ENCODE measurements at regions not wholly inside any gene's neighbourhood (a gene's known extent, or its start where the extent isn't known, plus 50 kb on each side); places are given as distances from the start of the nearest gene placed in this dataset.

DNA sequence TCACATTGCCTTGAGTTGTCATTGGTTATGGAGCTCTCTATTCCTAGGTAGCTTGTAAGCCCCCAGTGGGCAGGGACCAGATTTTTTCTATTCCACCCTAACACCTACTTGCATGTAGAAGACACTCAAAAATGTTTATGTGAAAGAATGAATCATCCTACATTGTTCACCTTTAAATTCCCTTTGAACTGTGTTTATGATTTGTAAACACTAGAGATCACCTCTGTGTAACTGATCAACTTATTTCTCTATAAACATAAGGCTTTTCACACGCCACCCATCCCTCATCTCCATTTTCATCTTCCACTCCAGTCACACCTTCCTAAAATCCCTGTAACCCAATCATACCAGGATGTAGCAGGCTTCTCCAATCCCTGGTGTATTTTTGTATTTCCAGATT lies 142.6 kb upstream of the LEF1 start:
- in situ Hi-C loops (cut with HindIII; ENCODE audit: extremely low pct_ligation_motif_present, low pct_unique_long_range_greater_than_20kb): no loop called here
- DNase-seq (ENCODE audit: low spot score): no peak

More for the DNA sequence above, 142.6 kb upstream of the LEF1 start:
- no peak overlapping the region for H3K27ac ChIP-seq (ENCODE audit: extremely low read length, insufficient read depth, low read length)
- TF ChIP-seq ZNF547 (CRISPR knock-in tag; IDR thresholded peaks at IDR 0.05) (no peak), HMG20B (CRISPR knock-in tag; conservative IDR thresholded peaks at IDR 0.05) (no peak), MED1 (CRISPR knock-in tag; IDR thresholded peaks at IDR 0.05) (no peak), HDAC2 (CRISPR knock-in tag; IDR thresholded peaks at IDR 0.05) (no peak), CREB1 (IDR thresholded peaks at IDR 0.05) (no peak), CREB1 (CRISPR knock-in tag; IDR thresholded peaks at IDR 0.05) (no peak), GTF2F1 (IDR thresholded peaks at IDR 0.05; ENCODE audit: low read length) (no peak), ZNF12 (CRISPR knock-in tag; IDR thresholded peaks at IDR 0.05) (no peak), ZMYM4 (CRISPR knock-in tag; IDR thresholded peaks at IDR 0.05) (no peak), MIXL1 (CRISPR knock-in tag; IDR thresholded peaks at IDR 0.05) (no peak), ZNF652 (CRISPR knock-in tag; IDR thresholded peaks at IDR 0.05; ENCODE audit: borderline replicate concordance, low read depth) (no peak), SYNCRIP (IDR thresholded peaks at IDR 0.05; ENCODE audit: insufficient read depth, low read depth, low read length) (no peak), ATM (IDR thresholded peaks at IDR 0.05; ENCODE audit: borderline replicate concordance) (no peak)
- TF ChIP-seq, protein P1, sequence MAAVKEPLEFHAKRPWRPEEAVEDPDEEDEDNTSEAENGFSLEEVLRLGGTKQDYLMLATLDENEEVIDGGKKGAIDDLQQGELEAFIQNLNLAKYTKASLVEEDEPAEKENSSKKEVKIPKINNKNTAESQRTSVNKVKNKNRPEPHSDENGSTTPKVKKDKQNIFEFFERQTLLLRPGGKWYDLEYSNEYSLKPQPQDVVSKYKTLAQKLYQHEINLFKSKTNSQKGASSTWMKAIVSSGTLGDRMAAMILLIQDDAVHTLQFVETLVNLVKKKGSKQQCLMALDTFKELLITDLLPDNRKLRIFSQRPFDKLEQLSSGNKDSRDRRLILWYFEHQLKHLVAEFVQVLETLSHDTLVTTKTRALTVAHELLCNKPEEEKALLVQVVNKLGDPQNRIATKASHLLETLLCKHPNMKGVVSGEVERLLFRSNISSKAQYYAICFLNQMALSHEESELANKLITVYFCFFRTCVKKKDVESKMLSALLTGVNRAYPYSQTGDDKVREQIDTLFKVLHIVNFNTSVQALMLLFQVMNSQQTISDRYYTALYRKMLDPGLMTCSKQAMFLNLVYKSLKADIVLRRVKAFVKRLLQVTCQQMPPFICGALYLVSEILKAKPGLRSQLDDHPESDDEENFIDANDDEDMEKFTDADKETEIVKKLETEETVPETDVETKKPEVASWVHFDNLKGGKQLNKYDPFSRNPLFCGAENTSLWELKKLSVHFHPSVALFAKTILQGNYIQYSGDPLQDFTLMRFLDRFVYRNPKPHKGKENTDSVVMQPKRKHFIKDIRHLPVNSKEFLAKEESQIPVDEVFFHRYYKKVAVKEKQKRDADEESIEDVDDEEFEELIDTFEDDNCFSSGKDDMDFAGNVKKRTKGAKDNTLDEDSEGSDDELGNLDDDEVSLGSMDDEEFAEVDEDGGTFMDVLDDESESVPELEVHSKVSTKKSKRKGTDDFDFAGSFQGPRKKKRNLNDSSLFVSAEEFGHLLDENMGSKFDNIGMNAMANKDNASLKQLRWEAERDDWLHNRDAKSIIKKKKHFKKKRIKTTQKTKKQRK (IDR thresholded peaks at IDR 0.05; ENCODE audit: low read length): no peak
- 8% methylated on average over 1 of the region's 1 CpG for WGBS (ENCODE audit: low lambda C conversion rate)
- H3K4me1 ChIP-seq (ENCODE audit: insufficient read depth, low read length): no peaks in the 10 kb centered on the region
- intact Hi-C loops (cut with micrococcal nuclease; ENCODE audit: unreplicated experiment): no loop called here
- no peaks in the 10 kb centered on the region for H3K79me2 ChIP-seq (ENCODE audit: insufficient read depth, low read length)
- H2AFZ ChIP-seq (ENCODE audit: low read length): no peak overlapping the region
- no peak overlapping the region for H3K4me2 ChIP-seq (ENCODE audit: low read depth, low read length)
- H3K9ac ChIP-seq (ENCODE audit: insufficient read depth, low read depth, low read length): no peak overlapping the region
- no peaks in the 10 kb centered on the region for H3K27me3 ChIP-seq (ENCODE audit: control insufficient read depth in 1 of 2, insufficient read depth in 2 of 2, low read length in 2 of 2)
- FAIRE-seq: no peak
- ATAC-seq: no peak
- ChIA-PET CTCF (ENCODE audit: low intra/inter-chr PET ratio, low total read pairs) (no interaction called here), POLR2A (no interaction called here)
- BruUV-seq (replicated peaks): no TSS peak
- H3K9me3 ChIP-seq (ENCODE audit: low read length): no peaks in the 10 kb centered on the region
- no peaks in the 10 kb centered on the region for H3K36me3 ChIP-seq (replicated peaks in 1 of 2; ENCODE audit: control insufficient read depth in 1 of 2, insufficient read depth in 2 of 2, low read length in 2 of 2)
- no peak overlapping the region for H3K4me3 ChIP-seq (replicated peaks in 1 of 3; ENCODE audit: insufficient read depth in 1 of 3, low read depth in 2 of 3, low read length in 3 of 3)
- no peaks in the 10 kb centered on the region for H4K20me1 ChIP-seq (ENCODE audit: insufficient read depth, low read length)
